Stimulated activated naive CD4-positive, alpha-beta T cell treated with Interleukin-2 at 50 U/mL for 16 hours (primary cell): ENCODE measurements at regions not wholly inside any gene's neighbourhood (a gene's known extent, or its start where the extent isn't known, plus 50 kb on each side); places are given as distances from the start of the nearest gene placed in this dataset.
"Not testable (repeated sequence)": the region's sequence is repeated elsewhere in the genome, so short reads cannot be mapped to it uniquely, and the experiment has no call there.

Experiments used
- DNase-seq: peaks from one replicate; lab custom pipeline; 2025; lab: John Stamatoyannopoulos, UW

GRCh38 chr14:105752420-105752819, 226.0 kb downstream of the TMEM121 start:
- DNase-seq = not testable (repeated sequence)

GRCh38 chr14:105760691-105761344, 234.4 kb downstream of the TMEM121 start:
- DNase-seq = no peak

- not testable (repeated sequence) for DNase-seq
Observed at GRCh38 chr14:105761345-105761740, 235.0 kb downstream of the TMEM121 start.

GRCh38 chr14:105761842-105762241, 235.5 kb downstream of the TMEM121 start:
- DNase-seq = no peak

- not testable (repeated sequence) for DNase-seq
Observed at GRCh38 chr14:105762262-105762661, 235.9 kb downstream of the TMEM121 start.

GRCh38 chr14:105764254-105764901, 238.0 kb downstream of the TMEM121 start:
- not testable (repeated sequence) for DNase-seq

GRCh38 chr14:105765072-105765825, 238.9 kb downstream of the TMEM121 start:
- not testable (repeated sequence) for DNase-seq

GRCh38 chr14:105765893-105766614, 239.7 kb downstream of the TMEM121 start:
- DNase-seq = no peak

- no peak for DNase-seq
Observed at GRCh38 chr14:105767315-105767714, 240.9 kb downstream of the TMEM121 start.

- DNase-seq = not testable (repeated sequence)
Observed at GRCh38 chr14:105768039-105768438, 241.7 kb downstream of the TMEM121 start.

GRCh38 chr14:105769061-105769730, 242.8 kb downstream of the TMEM121 start:
- not testable (repeated sequence) for DNase-seq

GRCh38 chr14:105770619-105771216, 244.3 kb downstream of the TMEM121 start:
- not testable (repeated sequence) for DNase-seq

GRCh38 chr14:105771261-105772226, 245.2 kb downstream of the TMEM121 start:
- DNase-seq = not testable (repeated sequence)

- not testable (repeated sequence) for DNase-seq
Observed at GRCh38 chr14:105772710-105773250, 246.4 kb downstream of the TMEM121 start.

GRCh38 chr14:105773584-105773983, 247.2 kb downstream of the TMEM121 start:
- DNase-seq = no peak

GRCh38 chr14:105774001-105774400, 247.6 kb downstream of the TMEM121 start:
- DNase-seq = no peak

- DNase-seq = not testable (repeated sequence)
Observed at GRCh38 chr14:105774585-105775348, 248.4 kb downstream of the TMEM121 start.

GRCh38 chr14:105775349-105775923, 249.1 kb downstream of the TMEM121 start:
- DNase-seq = not testable (repeated sequence)
